Osteocyte (in vitro differentiated cells): ENCODE measurements at regions not wholly inside any gene's neighbourhood (a gene's known extent, or its start where the extent isn't known, plus 50 kb on each side); places are given as distances from the start of the nearest gene placed in this dataset.
"Not testable (repeated sequence)": the region's sequence is repeated elsewhere in the genome, so short reads cannot be mapped to it uniquely, and the experiment has no call there.

ENCODE experiments used
- DNase-seq: peaks from one replicate; pipeline ENCODE4 v3.0.0; 2021; ENCODE audit warnings: mixed read lengths; ENCODE audit not compliant: unreplicated experiment; ENCODE audit errors: extremely low spot score
- H3K27ac Mint-ChIP-seq: one replicate; pipeline ENCODE4 v1.8.0; 2021; ENCODE audit warnings: mild to moderate bottlenecking, mixed read lengths; ENCODE audit not compliant: unreplicated experiment
- H3K27me3 Mint-ChIP-seq: one replicate; pipeline ENCODE4 v1.8.0; 2021; ENCODE audit warnings: mixed read lengths; ENCODE audit not compliant: unreplicated experiment
- H3K36me3 Mint-ChIP-seq: one replicate; pipeline ENCODE4 v1.8.0; 2021; ENCODE audit warnings: mixed read lengths; ENCODE audit not compliant: unreplicated experiment
- H3K4me1 Mint-ChIP-seq: one replicate; pipeline ENCODE4 v1.8.0; 2021; ENCODE audit warnings: mixed read lengths; ENCODE audit not compliant: unreplicated experiment
- H3K4me3 Mint-ChIP-seq: one replicate; pipeline ENCODE4 v1.8.0; 2021; ENCODE audit warnings: mild to moderate bottlenecking, moderate library complexity, mixed read lengths; ENCODE audit not compliant: unreplicated experiment
- H3K9me3 Mint-ChIP-seq: one replicate; pipeline ENCODE4 v1.8.0; 2021; ENCODE audit warnings: mixed read lengths; ENCODE audit not compliant: unreplicated experiment
- CTCF ChIP-seq: fragments of 200-600 bp; sonication (generic); IDR thresholded peaks from 2 replicates; pipeline ENCODE4 v1.5.0; 2021; ENCODE audit warnings: antibody characterized with exemption, mild to moderate bottlenecking, moderate library complexity

DNA sequence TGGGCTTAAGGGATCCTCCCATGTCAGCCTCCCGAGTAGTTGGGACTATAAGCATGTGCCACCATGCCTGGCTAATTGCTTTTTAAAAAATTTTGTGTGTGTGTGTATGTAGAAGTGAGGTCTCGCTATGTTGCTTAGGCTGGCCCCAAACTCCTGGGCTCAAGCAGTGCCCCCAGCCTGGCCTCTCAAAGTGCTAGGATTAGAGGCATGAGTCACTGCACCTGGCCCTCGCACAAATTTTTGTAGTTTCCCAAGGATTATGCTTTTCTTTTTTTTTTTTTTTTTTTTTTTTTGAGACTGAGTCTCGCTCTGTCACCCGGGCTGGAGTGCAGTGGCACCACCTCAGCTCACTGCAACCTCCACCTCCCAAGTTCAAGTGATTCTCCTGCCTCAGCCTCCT, 144.4 kb upstream of the HNRNPU start:
- no peak overlapping the region for H3K27ac Mint-ChIP-seq
- no peak overlapping the region for H3K4me3 Mint-ChIP-seq
- no peaks in the 10 kb centered on the region for H3K9me3 Mint-ChIP-seq
- H3K27me3 Mint-ChIP-seq = no peaks in the 10 kb centered on the region
- no peak for DNase-seq
- no peaks in the 10 kb centered on the region for H3K4me1 Mint-ChIP-seq
- TF ChIP-seq CTCF = no peak
- H3K36me3 Mint-ChIP-seq = peaks cover 2% of the 10 kb centered on the region

DNA sequence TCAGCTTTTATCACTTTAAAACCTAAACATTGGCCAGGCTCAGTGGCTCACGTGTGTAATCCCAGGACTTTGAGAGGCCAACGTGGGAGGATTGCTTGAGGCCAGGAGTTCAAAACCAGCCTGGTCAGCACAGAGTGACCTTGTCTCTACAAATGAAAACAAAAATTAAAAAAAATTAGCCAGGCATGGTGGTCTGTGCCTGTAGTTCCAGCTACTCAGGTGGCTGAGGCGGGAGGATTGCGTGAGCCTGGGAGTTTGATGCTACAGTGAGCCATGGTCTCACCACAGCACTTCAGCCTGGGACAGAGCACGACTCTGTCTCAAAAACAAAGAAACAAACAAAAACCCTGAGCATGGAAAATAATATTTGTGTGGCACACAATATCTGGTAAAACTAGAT, 143.5 kb upstream of the HNRNPU start:
- Mint-ChIP-seq H3K4me3 (no peak overlapping the region), H3K27ac (no peak overlapping the region), H3K27me3 (no peaks in the 10 kb centered on the region), H3K4me1 (no peaks in the 10 kb centered on the region), H3K36me3 (peaks cover 2% of the 10 kb centered on the region), H3K9me3 (no peaks in the 10 kb centered on the region)
- TF ChIP-seq CTCF = no peak
- DNase-seq = no peak

DNA sequence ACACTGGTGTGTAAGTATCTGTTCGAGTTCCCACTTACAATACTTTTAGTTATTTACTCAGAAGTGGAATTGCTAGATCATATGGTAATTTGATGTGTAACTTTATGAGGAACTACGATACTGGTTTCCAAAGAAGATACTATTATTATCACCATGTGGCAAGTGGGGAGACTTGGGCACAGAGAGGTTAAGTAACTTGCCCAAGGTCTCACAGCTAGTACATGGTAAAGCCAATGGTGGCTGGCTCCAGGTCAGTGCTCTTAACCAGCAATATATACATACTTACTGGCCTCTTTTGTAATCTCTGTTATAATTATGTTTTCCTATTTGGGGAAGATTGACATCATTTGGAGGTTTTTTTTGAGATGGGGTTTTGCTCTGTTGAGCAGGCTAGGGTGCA, 138.9 kb upstream of the HNRNPU start:
- no peak for DNase-seq
- H3K9me3 Mint-ChIP-seq = no peaks in the 10 kb centered on the region
- TF ChIP-seq CTCF = no peak
- peaks cover 11% of the 10 kb centered on the region for H3K4me1 Mint-ChIP-seq
- H3K27ac Mint-ChIP-seq = no peak overlapping the region
- no peaks in the 10 kb centered on the region for H3K27me3 Mint-ChIP-seq
- no peaks in the 10 kb centered on the region for H3K36me3 Mint-ChIP-seq
- no peak overlapping the region for H3K4me3 Mint-ChIP-seq

- Mint-ChIP-seq H3K4me3 (no peak overlapping the region), H3K4me1 (peaks cover 11% of the 10 kb centered on the region), H3K36me3 (no peaks in the 10 kb centered on the region), H3K9me3 (no peaks in the 10 kb centered on the region), H3K27ac (no peak overlapping the region), H3K27me3 (no peaks in the 10 kb centered on the region)
- DNase-seq = no peak
- TF ChIP-seq CTCF = no peak
These were observed 136.9 kb upstream of the HNRNPU start for GRCh38 chr1:245001252-245001651.

GRCh38 chr1:245000872-245001188, 136.5 kb upstream of the HNRNPU start:
- H3K4me3 Mint-ChIP-seq = no peak overlapping the region
- H3K27ac Mint-ChIP-seq = peak overlapping the region; percentile 27

DNA sequence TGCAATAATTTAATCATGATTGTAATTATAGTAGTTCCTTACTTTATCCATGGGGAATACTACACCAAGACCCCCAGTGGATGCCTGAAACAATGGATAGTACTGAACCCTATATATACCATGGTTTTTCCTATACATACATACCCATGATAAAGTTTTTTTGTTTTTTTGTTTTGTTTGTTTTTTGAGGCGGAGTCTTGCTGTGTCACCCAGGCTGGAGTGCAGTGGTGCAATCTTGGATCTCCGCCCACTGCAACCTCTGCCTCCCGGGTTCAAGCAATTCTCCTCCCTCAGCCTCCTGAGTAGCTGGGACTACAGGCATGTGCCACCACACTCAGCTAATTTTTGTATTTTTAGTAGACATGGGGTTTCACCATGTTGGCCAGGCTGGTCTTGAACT, 135.3 kb upstream of the HNRNPU start:
- not testable (repeated sequence) for H3K9me3 Mint-ChIP-seq, H3K4me3 Mint-ChIP-seq, H3K36me3 Mint-ChIP-seq, DNase-seq, H3K27ac Mint-ChIP-seq, H3K27me3 Mint-ChIP-seq
- H3K4me1 Mint-ChIP-seq = peaks cover 11% of the 10 kb centered on the region

More at GRCh38 chr1:245000872-245001188, 136.5 kb upstream of the HNRNPU start:
- DNase-seq = no peak
- Mint-ChIP-seq H3K9me3 (no peaks in the 10 kb centered on the region), H3K4me1 (peaks cover 11% of the 10 kb centered on the region), H3K36me3 (no peaks in the 10 kb centered on the region), H3K27me3 (no peaks in the 10 kb centered on the region)
- TF ChIP-seq CTCF = no peak
